Activated naive CD8-positive, alpha-beta T cell treated with anti-CD3 and anti-CD28 coated beads for 36 hours (primary cell): ENCODE measurements at regions not wholly inside any gene's neighbourhood (a gene's known extent, or its start where the extent isn't known, plus 50 kb on each side); places are given as distances from the start of the nearest gene placed in this dataset.

Experiments
- DNase-seq: peaks from one replicate; pipeline ENCODE4 v3.0.0; 2021
- H3K27ac Mint-ChIP-seq: one replicate; pipeline ENCODE4 v1.8.0; 2022; ENCODE audit warnings: mild to moderate bottlenecking, moderate library complexity, mixed read lengths
- H3K27me3 Mint-ChIP-seq: one replicate; pipeline ENCODE4 v1.8.0; 2022; ENCODE audit warnings: mild to moderate bottlenecking, mixed read lengths
- H3K36me3 Mint-ChIP-seq: one replicate; pipeline ENCODE4 v1.8.0; 2021; ENCODE audit warnings: mild to moderate bottlenecking, mixed read lengths
- H3K4me1 Mint-ChIP-seq: one replicate; pipeline ENCODE4 v1.8.0; 2021; ENCODE audit warnings: mixed read lengths
- H3K4me3 Mint-ChIP-seq: one replicate; pipeline ENCODE4 v1.8.0; 2022; ENCODE audit warnings: mild to moderate bottlenecking, moderate library complexity, mixed read lengths
- H3K9me3 Mint-ChIP-seq: one replicate; pipeline ENCODE4 v1.8.0; 2022; ENCODE audit warnings: mixed read lengths

DNA sequence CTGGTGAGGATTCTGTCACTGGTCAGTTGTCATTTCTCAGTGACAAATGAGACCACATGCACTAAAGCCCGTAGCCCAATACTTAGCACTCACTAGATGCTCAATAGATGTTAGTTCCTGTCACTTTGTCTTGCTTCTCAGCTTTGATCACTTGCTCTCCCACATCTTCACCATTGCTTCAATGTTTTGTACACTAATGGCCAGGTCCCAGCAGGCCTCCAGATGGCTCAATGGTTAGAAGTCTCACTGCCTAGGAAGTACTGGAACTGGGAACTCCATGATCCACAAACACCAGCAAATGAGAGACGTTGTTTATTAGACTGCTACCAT is 502.8 kb upstream of the JARID2 start:
- Mint-ChIP-seq H3K4me1 (peaks cover 42% of the 10 kb centered on the region), H3K4me3 (no peak overlapping the region), H3K36me3 (peaks cover 28% of the 10 kb centered on the region), H3K27me3 (no peaks in the 10 kb centered on the region), H3K9me3 (peaks cover 25% of the 10 kb centered on the region), H3K27ac (peak overlapping the region; percentile 93)
- DNase-seq: no peak

- Mint-ChIP-seq H3K27ac (peak overlapping the region; percentile 93), H3K36me3 (peaks cover 28% of the 10 kb centered on the region), H3K27me3 (no peaks in the 10 kb centered on the region), H3K4me1 (peaks cover 42% of the 10 kb centered on the region), H3K4me3 (peak overlapping the region; percentile 47), H3K9me3 (peaks cover 25% of the 10 kb centered on the region)
- peak; percentile 84 for DNase-seq
Observed at GRCh38 chr6:14743474-14744211, 502.2 kb upstream of the JARID2 start.

DNA sequence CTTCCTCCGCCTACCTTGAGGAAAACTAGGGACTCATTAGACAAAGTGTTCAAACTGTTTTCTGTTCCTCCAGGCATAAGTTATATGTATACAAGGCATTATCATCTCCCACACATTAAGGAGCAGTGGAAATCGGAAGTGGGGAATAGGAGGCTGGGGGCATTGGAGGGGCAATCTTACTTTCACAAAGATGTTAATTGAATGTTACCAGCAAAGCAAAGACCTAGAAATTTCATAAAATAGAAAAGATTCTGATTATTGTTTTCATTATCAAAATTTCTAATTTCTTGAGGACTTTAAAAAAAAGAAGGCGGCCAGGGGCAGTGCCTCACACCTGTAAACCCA is 501.7 kb upstream of the JARID2 start:
- H3K36me3 Mint-ChIP-seq: peaks cover 27% of the 10 kb centered on the region
- H3K9me3 Mint-ChIP-seq: peaks cover 25% of the 10 kb centered on the region
- H3K4me1 Mint-ChIP-seq: peaks cover 44% of the 10 kb centered on the region
- no peaks in the 10 kb centered on the region for H3K27me3 Mint-ChIP-seq
- DNase-seq: no peak
- H3K4me3 Mint-ChIP-seq: peak overlapping the region; percentile 47
- H3K27ac Mint-ChIP-seq: peak overlapping the region; percentile 93

DNA sequence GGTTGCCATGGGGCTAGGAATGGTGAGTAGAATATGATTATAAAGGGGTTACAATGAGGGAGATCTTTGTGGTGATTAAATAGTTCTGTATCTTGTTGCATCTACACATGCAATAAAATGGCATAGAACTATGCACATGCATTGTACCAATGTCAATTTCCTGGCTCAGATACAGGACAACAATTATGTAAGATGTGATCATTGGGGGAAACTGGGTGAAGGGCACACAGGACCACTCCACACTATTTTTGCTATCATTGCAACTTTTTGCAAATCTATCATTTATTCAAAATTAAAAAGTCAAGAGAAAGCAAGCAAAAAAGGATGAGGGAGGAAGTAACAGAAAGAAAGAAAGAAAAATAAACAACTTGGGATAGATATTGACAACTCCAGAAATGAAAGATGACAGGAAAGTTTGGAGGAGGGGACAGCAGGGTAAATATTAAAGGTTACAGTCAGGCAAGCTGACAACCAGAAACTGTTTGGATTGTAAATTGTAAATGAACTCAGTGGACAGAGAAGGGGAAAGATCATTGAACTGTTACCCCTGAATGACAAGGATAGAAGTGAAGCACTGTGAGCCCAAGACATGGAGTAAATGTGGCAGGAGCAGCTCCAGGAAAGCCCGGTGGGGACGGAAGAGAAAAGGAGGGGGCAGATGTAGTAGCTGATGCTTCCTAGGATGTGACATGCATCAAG is 499.6 kb upstream of the JARID2 start:
- Mint-ChIP-seq H3K9me3 (peaks cover 14% of the 10 kb centered on the region), H3K4me1 (peaks cover 46% of the 10 kb centered on the region), H3K27ac (peak overlapping the region; percentile 47), H3K27me3 (no peaks in the 10 kb centered on the region), H3K36me3 (peaks cover 16% of the 10 kb centered on the region), H3K4me3 (no peak overlapping the region)
- no peak for DNase-seq

GRCh38 chr6:14747881-14748520 is 497.9 kb upstream of the JARID2 start:
- H3K4me1 Mint-ChIP-seq: peaks cover 40% of the 10 kb centered on the region
- H3K9me3 Mint-ChIP-seq: peaks cover 10% of the 10 kb centered on the region
- H3K27me3 Mint-ChIP-seq: no peaks in the 10 kb centered on the region
- H3K4me3 Mint-ChIP-seq: no peak overlapping the region
- peak overlapping the region; percentile 88 for H3K27ac Mint-ChIP-seq
- no peak for DNase-seq
- peaks cover 16% of the 10 kb centered on the region for H3K36me3 Mint-ChIP-seq

DNA sequence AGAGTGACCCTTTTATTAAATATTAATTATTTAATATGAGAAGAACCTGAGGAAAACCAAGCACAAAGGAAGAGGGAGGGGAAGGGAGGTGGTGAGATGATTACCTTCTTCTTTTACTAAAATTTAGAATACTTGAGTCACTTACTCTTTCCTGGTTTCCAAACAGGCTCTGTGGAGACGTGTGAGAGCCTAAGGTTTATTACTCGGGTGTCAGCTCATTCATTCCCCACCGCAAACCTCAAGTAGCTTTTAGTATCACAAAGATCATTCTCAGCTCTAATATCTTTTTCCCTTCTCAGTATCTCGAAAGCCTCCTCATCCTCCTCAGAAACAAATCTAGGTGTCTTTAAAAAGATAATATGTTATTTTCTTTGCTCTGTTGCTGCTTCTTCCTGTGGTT is 497.2 kb upstream of the JARID2 start:
- peak overlapping the region; percentile 40 for H3K27ac Mint-ChIP-seq
- H3K9me3 Mint-ChIP-seq: peaks cover 10% of the 10 kb centered on the region
- H3K27me3 Mint-ChIP-seq: no peaks in the 10 kb centered on the region
- H3K4me1 Mint-ChIP-seq: peaks cover 34% of the 10 kb centered on the region
- no peak overlapping the region for H3K4me3 Mint-ChIP-seq
- no peak for DNase-seq
- peaks cover 14% of the 10 kb centered on the region for H3K36me3 Mint-ChIP-seq

DNA sequence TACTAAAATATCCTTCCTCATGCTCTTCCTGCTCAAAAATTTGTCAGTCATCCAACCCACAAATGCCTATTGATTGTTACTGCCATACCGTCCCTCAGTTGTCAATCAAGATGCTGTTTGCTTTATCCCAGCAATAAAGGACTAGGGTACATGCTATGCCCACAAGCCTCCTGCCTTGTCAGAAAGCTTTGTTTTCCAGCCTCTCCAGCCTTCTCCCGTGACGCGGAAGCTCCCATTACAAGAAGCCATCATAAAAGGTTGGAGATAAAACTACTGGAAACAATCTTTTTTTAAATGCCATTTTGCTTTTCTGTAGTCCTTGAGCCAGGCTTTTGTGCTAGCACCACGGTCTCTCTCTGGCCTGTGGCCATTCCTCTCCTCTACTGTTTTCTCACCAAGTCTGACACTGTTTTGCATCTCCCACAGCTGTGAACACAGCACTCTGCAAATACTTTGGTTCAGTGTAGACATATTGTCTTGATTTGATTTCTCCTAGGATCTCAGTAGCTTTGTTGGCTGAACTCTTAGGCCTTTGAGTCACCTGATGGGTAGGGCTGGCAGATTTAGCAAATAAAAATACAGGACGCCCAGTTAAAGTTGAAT is 495.7 kb upstream of the JARID2 start:
- Mint-ChIP-seq H3K4me3 (no peak overlapping the region), H3K4me1 (peaks cover 27% of the 10 kb centered on the region), H3K27ac (no peak overlapping the region), H3K36me3 (peaks cover 12% of the 10 kb centered on the region), H3K9me3 (peaks cover 8% of the 10 kb centered on the region), H3K27me3 (no peaks in the 10 kb centered on the region)
- DNase-seq: no peak

DNA sequence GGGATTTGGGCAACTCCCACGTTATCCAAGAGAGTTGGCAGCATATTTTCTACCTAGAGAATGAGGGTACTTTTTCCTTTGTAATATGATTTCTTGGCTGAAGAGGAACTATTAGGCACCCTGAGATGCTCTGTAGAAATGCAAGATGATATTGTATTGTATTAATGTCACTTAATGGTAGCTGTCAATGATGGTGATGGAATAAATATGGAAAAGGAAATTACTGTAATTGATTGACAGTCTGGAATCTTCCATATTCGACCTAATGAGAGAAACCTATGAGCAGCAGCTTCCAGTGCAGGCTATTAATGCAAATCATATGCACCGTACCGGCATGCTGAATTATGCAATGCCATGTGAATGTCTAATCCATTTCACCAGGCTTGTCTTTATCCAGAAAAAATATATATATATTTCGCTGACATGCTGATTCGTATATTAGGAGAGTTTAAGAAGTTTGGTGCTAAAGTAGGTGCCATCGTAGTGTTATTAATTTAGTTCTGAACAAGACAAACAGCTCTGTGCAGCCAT is 494.2 kb upstream of the JARID2 start:
- DNase-seq: no peak
- Mint-ChIP-seq H3K4me3 (no peak overlapping the region), H3K27me3 (no peaks in the 10 kb centered on the region), H3K27ac (no peak overlapping the region), H3K4me1 (peaks cover 24% of the 10 kb centered on the region), H3K9me3 (peaks cover 6% of the 10 kb centered on the region), H3K36me3 (peaks cover 2% of the 10 kb centered on the region)

GRCh38 chr6:14754751-14755513 is 490.9 kb upstream of the JARID2 start:
- Mint-ChIP-seq H3K9me3 (peaks cover 3% of the 10 kb centered on the region), H3K27ac (no peak overlapping the region), H3K36me3 (no peaks in the 10 kb centered on the region), H3K4me3 (no peak overlapping the region), H3K4me1 (peaks cover 5% of the 10 kb centered on the region), H3K27me3 (no peaks in the 10 kb centered on the region)
- DNase-seq: no peak

GRCh38 chr6:14756340-14756739 is 489.5 kb upstream of the JARID2 start:
- H3K27ac Mint-ChIP-seq: no peak overlapping the region

DNA sequence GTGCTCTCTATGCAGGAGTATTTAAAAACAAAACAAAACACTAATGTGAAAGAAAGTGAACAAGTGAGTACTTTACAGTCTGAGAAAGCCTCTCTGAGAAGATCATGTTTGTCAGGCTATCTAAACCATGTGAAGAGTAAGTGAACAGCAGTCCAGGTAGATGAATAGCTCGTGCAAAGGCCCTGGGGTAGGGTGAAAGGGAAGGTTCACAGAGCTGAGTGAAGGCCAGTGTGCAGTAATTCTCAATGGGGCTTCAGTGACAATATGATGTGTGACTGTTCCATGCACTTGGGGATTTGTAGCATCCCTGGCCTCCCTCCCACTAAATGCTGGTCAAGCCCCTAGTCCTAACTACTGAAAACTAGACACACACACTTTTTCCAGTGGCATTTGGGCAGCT is 488.9 kb upstream of the JARID2 start:
- no peak for DNase-seq
- peaks cover 5% of the 10 kb centered on the region for H3K4me1 Mint-ChIP-seq
- no peaks in the 10 kb centered on the region for H3K36me3 Mint-ChIP-seq
- H3K27me3 Mint-ChIP-seq: no peaks in the 10 kb centered on the region
- H3K9me3 Mint-ChIP-seq: peaks cover 3% of the 10 kb centered on the region
- no peak overlapping the region for H3K4me3 Mint-ChIP-seq
- no peak overlapping the region for H3K27ac Mint-ChIP-seq

More at GRCh38 chr6:14756340-14756739, 489.5 kb upstream of the JARID2 start:
- Mint-ChIP-seq H3K27me3 (no peaks in the 10 kb centered on the region), H3K4me1 (peaks cover 5% of the 10 kb centered on the region), H3K4me3 (no peak overlapping the region), H3K9me3 (peaks cover 3% of the 10 kb centered on the region), H3K36me3 (no peaks in the 10 kb centered on the region)
- no peak for DNase-seq

DNA sequence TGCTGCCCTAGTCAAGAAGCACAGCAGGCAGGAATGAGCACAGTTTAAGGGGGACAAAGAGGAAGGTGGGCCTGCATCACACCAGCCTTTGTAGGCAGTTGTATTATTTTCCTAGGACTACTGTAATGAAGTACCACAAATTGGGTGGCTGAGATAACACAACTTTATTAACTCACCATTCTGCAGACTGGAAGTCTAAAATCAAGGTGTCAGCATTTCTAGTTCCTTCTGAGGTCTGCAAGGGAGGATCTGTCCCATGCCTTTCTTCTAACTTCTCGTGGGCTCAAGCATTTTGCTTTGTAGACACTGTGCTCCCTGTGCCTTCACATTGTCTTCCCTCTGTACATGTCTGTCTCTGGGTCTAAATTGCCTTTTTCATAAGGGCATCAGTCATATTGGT is 488.5 kb upstream of the JARID2 start:
- H3K27ac Mint-ChIP-seq: no peak overlapping the region
- no peak overlapping the region for H3K4me3 Mint-ChIP-seq
- no peaks in the 10 kb centered on the region for H3K27me3 Mint-ChIP-seq
- peaks cover 5% of the 10 kb centered on the region for H3K4me1 Mint-ChIP-seq
- H3K36me3 Mint-ChIP-seq: no peaks in the 10 kb centered on the region
- H3K9me3 Mint-ChIP-seq: peaks cover 3% of the 10 kb centered on the region
- no peak for DNase-seq

DNA sequence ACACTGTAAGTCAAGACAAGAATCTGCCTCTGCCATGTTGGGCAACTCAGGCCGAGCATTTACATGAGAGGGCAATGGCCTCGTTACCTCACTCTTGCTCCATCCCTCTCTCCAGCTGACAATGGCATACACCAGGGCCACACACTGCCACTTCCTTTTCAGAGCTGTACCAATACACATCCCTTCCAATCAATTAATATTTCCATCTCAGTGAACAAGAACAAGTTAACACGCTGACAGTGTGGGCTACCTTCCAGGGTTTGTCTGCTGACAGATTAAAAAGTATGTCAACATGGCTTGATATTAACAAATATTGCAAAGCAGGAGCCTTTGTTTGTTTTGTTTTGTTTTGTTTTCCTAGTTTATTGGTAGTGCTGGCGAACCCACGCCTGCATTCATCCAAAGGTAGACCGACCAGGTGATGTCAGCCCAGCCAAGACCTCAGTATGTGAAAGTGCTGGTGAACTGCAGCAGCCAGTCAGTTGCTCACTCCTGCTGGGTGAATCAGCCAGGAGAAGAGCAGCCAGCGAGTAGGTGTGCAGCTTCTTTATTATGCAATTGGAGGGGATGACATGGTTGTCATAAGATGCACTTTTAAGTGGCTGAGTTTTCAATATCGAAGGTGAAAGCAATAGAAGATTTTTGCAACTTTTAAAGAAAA is 487.3 kb upstream of the JARID2 start:
- DNase-seq: no peak
- Mint-ChIP-seq H3K9me3 (peaks cover 3% of the 10 kb centered on the region), H3K4me1 (peaks cover 10% of the 10 kb centered on the region), H3K27ac (no peak overlapping the region), H3K4me3 (no peak overlapping the region), H3K27me3 (no peaks in the 10 kb centered on the region), H3K36me3 (no peaks in the 10 kb centered on the region)

GRCh38 chr6:14759976-14760672 is 485.7 kb upstream of the JARID2 start:
- no peak overlapping the region for H3K4me3 Mint-ChIP-seq
- peaks cover 10% of the 10 kb centered on the region for H3K4me1 Mint-ChIP-seq
- no peaks in the 10 kb centered on the region for H3K36me3 Mint-ChIP-seq
- DNase-seq: no peak
- no peak overlapping the region for H3K27ac Mint-ChIP-seq
- H3K9me3 Mint-ChIP-seq: peaks cover 3% of the 10 kb centered on the region
- no peaks in the 10 kb centered on the region for H3K27me3 Mint-ChIP-seq
